GM18511 (cell line): ENCODE measurements at regions not wholly inside any gene's neighbourhood (a gene's known extent, or its start where the extent isn't known, plus 50 kb on each side); places are given as distances from the start of the nearest gene placed in this dataset.

ENCODE experiments used
- ATAC-seq: cut with Tn5 transposase; IDR thresholded peaks from one replicate; pipeline ENCODE4 v1.9.1; 2021; ENCODE audit warnings: mild to moderate bottlenecking, moderate library complexity; ENCODE audit not compliant: unreplicated experiment

DNA sequence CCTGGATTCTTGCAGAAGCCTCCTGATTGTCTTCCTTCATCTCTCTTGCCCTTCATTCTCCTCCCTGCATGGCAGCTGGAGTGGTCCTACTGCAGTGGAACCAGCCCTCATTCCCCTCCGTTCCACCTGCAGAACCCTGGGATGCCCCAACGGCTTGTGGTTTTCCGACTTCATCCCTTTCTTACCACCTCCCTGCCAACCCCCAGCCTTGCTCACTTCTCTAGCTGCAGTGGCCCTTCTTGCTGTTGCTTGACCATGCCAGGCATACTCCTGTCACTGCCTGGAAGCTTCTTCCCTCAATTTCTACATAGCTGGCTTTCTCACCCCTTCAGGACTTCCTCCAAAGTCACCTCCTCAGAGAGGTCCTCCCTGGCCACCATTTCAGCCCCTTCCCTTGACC is 123.3 kb downstream of the BEGAIN start:
- no peak for ATAC-seq

DNA sequence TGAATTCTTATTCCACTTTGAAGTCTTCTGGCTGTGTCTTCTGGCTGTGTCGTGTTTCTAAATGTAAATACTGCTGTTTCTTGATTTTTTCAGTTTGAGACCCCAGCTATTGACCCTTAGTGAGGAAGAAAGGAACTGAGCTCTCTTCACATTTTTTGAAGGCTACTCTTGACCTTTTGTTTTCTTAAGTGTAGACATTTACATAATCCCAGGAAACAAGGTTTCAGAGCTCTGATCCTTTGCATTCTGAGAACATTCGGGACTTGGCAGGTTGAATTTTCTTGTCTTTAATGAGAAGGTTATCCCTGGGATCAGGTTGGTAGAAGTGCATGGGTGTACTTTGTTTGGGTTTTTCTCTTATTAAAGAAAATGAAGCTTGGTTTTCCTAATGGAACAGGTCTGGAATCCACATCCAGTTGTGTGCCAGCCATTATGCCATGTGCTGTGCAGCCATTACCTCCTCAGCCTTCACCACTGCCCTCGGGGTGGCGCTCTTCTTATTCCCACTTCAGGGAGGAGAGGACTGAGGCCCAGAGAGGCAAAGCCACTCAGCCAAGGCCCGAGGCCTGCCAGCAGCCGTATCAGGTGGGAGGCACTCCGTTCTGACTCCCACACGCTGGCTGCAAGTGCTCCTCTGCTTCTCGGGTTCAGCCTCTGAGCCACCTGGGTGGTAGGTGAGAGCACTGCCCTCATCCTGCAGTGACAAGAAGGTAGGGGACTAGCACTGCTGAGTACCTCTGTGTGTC is 120.9 kb downstream of the BEGAIN start:
- ATAC-seq: no peak

DNA sequence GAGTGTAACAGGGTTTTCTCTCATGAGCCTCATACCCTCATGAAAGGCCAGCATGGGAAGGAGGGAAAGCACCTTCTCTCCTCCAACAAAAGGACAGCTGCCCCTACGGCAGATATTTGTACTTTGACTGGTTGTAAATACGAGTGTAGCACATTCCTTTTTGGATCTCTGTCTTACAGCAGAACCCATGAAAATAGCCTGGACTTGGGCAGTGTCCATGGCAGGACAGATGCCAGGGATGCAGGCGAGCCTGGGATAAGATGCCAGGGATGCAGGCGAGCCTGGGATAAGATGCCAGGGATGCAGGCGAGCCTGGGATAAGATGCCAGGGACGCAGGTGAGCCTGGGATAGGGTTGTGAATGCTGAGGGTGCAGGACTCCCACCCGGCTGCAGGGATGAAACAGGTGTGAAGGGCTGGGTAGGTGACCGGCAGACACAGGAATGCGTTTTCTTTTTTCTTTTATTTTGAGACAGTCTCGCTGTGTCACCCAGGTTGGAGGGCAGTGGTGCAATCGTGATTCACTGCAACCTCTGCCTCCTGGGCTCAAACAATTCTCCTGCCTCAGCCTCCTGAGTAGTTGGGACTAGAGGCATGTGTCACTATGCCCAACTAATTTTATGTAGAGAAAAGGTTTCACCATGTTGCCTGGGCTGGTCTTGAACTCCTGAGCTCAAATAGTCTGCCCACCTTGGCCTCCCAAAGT is 120.0 kb downstream of the BEGAIN start:
- ATAC-seq: no peak

DNA sequence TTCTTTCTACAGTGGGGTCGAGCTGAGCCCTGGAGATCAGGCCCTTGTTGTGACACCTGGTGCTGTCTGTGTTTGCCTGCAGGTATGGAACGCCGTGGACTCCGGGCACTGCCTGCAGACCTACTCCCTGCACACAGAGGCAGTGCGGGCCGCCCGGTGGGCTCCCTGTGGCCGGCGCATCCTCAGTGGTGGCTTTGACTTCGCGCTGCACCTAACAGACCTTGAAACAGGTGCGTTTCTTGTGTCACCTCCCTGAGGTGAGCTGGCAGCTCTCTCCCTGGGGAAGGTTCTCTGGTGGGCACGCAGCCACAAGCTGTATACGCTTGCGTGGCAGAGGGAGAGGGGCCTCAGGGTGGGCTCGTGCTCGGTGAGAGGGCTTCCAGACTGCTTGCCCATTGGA is 119.3 kb downstream of the BEGAIN start:
- ATAC-seq: no peak

DNA sequence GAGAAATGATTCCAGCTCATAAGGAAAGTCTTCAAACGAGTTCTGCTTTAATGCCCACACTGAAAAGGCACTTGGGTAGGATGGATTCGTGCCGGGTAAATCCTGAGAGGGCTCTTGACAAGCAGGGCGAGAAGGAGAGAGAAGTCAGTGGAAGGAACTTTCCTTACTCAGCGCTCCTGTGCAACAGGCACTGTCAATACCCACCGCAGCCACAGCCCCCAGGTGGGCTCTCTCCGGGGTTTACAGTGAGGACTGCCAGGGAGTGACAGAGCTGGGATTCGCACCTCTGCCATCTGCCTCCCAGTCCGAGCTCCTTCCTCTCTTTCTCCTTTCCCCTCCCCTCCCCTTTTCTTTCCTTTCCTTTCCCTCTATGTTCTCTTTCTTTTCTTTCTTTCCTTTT is 118.7 kb downstream of the BEGAIN start:
- no peak for ATAC-seq

DNA sequence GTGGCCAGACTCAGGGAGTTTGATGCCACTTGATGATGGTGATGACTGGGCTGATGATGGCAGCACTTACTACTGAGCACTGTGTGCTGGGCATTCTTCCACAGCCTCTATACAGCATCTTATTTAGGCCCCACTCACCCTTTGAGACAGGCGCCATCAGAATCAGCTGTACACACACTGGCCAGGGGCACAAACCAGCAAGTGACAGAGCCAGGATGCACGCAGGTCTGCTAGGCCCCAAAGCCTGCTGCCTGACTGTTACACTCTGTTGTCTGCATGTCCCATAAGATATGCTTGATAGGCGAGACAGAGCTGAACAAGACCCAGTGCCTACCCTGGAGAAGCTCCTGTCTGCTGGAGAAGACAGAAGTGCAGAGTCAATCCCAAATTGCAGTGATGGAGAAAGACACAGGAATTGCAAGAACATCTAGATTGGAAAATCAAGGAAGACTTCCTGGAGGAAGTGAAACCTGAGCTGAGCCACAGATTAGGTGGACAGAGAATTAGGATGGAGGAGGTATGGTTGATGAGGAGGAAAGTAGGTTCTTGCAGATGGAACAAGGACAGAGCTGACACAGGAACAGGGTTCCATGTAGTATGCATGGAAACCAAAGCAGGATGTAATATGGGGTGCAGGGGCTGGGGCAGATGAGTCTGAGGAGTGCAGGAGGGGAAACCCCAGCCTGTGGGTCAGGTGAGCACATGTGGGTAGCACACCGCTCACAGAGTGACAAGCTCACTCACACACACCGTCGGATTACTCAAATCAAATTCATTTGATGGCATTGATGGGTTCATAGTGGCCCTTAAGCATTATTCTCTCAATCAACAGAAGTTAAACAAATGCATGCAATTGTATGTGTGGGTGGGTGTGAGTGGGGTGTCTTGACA is 117.3 kb downstream of the BEGAIN start:
- no peak for ATAC-seq

DNA sequence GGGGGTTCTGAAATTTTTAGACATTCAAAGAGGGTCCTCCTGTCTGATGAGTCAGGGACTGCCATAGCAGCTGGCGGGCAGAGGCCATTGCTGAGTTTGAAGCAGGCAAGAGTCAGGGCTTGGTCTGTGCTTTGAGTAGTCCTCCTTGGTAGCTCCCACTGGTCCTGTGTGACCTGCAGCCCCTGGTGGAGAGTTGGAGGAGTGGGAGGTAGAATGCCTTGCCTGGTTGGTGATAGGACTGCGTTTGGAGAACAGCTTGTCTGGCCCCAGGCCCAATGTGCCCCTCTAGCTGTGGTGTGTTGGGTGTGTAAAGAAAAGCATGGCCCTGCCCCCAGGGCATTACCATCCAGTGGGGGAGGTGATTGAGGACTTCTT is 116.7 kb downstream of the BEGAIN start:
- no peak for ATAC-seq

DNA sequence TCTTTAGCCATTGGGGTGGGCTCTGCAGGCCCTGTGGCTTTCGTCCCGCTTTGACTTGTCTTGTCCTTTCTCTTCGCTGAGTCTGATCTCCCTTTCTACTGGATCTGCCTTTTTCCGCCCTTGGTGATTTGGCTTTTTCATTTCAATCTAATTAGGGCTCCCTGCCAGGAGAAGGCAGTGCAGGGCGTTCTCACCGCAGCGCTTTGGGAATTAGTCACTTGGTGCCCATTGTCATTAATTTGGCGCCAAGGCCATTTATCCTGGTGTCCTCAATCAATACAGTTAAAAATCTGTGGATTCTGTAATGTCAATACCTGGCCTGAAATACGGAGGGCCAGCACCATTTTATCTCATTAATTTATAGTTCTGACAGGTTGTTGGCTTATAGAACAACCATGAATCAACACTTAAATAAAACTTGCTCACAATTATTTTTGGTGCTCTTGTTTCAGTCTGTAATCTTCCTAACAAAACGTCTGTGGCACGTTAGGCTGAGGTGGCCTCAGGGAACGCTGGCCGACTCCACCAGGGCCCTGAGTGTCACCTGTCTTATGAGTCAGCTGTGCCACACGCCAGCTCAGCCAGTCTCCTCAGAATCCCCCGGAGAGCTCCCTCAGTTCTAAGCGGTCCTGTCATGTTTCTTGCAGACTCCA is 115.7 kb downstream of the BEGAIN start:
- no peak for ATAC-seq

DNA sequence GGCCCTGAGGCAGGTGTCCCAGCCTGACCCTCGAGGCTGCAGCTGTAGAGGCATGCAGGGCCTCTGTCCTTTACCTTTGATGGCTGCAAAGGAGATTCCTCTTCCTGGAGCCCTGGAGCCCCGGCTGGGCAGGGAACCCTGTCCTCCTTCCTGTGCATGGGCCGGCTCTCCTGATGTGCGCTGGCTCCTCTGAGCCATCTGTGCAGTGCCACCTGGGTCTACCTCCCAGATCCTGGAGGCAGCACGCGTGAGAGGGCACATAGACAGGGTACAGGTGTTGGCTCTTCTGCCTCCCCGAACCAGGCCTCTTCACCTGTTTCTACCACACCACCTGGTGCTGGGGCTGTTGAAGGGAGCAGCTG is 115.1 kb downstream of the BEGAIN start:
- no peak for ATAC-seq

DNA sequence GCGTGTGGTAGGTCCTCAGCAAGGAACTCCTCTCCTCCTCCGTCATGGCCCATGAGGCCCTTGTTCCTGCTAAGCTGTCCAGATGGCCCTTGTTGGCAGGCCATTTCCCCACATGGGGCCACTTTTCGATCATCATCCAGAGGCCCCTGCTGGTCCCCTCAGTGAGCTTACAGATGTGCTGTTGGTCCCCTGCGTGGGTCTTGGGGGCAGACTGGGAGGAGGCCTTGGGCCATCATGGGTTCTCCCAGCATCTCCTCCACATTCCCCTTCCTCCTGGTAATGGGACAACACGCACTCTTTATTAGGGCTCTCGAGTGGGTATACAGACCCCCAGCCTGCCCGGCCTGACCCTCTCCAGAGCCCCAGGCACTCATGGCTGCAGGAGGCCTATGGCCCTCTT is 114.7 kb downstream of the BEGAIN start:
- no peak for ATAC-seq

DNA sequence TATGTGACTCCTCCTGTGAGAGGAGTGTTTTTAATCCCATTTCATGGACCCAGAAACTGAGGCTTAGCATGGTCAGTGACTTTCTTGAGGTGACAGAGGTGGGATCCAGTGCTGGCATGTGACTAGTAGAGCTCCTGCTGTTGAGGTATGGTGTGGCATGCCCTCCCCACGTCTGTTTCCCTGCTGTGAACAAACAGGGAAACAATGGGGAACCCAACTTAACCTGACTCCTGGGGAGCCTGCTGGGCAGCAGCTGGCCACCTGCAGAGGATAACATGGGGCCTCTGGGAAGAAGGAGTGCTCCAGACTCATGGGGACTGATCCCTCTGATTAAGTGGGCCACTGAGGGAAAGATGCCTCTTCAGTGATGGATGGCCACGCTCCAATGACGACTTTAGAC is 114.0 kb downstream of the BEGAIN start:
- no peak for ATAC-seq

DNA sequence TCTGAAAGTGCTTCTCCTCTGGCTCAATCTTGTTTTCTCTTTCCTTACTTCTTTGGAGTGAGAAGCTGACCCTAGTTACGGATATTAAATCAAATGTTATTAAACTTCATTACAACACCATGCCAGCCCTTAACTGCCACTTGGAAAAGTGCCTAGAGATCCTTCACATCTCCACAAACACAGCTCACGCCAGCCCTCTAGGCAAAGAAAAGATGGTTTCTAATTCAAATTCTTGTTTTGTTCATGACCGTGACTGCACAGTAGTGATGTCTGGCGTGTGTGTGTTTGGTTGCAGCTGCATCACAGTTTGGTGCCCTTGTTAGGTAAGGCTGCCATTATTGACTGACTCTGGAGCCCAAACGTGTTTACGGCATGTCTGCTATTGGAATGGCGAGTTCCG is 113.0 kb downstream of the BEGAIN start:
- ATAC-seq: no peak

DNA sequence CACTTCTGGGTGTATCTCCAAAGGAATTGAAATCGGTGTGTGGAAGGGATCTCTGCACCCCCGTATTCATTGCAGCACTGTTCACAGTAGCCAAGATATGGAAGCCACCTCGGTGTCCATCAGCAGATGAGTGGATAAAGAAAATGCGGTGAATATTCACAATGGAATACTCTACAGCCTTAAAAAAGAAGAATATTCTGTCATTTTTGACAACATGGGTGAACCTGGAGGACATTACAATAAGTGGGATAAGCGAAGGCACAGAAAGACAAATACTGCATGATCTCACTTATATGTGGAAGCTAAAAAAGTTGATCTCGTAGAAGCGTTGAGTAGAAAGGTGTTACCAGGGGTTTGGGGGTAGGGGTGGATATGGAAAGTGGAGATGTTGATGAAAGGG is 111.9 kb downstream of the BEGAIN start:
- no peak for ATAC-seq

DNA sequence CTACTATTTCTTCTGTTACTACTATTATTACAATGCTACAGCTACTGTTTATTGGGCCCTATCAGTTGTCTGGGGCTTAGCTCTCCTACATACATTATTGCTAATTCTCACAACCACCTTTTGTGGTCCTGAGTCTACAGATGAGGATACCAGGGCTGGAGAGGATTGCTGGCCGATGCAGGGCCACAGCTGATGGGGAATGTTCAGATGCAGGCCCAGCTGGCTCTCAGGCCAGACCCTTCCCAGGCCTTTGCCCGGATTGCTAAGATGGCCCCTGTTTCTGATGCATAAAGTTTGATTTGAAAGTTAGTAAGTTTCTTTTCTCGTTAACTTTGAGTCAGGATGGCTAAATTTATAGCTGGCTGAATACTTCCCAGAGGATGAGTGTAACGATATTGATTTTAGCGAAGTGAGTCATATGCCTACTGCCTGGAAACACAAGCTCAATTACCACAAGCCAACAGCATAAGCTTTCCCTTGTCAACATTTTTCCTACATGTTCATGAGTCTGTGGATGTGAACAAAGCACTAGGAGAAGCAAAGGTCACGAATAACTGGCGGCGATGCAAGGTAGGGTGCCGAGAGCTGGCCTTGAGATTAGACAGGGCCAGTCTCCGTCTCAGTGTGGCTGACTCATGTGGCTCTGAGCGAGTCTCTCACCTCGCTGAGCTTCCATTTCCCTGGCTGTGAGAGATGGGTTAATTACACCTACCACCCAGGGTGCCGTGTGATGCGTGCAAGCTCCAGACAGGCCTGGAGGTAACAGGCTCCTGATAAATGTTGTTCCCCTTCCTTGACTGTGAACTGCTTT is 111.0 kb downstream of the BEGAIN start:
- no peak for ATAC-seq

DNA sequence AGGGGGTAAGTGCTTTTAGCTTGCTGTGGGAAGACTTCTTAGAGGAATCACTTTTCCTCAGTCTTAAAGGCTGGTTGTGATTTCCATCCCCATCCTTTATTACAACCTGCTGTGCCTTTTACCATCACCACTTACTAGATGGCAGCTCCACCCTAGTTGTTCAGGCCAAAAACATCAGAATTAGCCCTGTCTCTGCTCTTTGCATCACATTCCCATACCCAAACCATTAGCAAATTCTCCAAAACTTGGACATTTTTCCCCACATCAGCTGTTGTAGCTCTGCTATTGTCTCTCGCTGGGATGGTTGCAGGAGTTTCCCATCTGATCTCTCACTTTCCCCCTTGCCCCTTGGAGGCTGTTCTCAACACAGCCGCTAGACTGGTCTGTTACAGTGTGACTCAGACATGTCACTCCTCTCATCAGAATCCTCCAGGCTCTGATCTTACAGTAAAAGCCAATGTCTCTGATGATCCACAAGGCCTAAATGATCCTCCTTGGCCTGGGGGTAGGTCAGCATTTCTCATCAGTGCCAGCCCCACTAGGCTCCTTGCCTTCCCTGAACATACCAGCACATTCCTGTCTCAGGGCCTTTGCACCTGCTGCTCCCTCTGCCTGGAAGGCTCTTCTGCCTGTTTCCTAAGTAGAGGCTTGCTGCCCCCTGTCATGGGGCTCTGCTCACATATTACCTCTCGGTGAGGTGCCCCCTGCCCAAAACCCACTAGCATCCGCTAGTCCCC is 102.5 kb downstream of the BEGAIN start:
- ATAC-seq: no peak

DNA sequence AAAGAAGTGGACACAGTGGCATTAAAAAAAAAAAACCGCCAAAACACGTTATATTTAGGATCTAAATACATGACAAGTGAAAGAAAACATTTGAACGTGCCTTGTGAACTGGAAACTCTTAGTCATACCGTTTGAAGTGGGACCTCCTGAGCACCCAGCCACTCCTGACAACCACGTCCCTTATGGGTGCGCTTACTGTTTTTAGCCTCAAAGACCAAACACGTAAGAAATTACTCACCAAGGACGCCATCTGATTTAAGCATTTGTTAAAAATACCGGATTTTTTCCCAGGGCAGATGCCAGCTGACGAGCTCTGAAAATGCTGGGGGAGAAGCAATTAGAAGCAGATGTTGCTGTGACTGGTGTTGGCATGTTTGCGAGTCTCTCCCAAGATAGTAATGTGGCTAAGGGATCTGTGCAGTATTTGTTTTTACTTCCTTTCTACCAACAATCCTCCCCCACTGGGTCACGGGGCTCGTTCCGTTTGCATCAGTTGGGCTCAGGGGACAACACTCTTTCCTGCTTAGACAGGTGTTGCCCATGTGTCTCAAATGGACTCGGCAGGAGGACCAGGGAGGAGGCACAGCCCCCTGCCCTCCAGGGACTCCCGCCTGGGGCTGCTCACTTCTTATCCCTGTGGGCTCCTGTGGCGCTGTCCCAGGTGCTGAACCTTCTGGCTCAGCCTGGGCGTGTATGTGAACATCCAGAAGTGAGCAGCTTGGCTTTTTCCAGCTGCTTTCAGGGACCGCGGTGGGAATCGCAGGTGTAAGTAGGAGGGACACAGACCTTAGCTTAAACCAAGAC is 101.0 kb downstream of the BEGAIN start:
- peak; percentile 72 for ATAC-seq
